ENCODE measurements at regions not wholly inside any gene's neighbourhood (a gene's known extent, or its start where the extent isn't known, plus 50 kb on each side); places are given as distances from the start of the nearest gene placed in this dataset.

- 96% methylated on average over 11 of the region's 17 CpGs for WGBS (ENCODE audit: insufficient coverage)
- ChIA-PET CTCF (no interaction called here), POLR2A (no interaction called here)
- no peak for TF ChIP-seq EZH2 (IDR thresholded peaks at IDR 0.05; ENCODE audit: borderline replicate concordance, insufficient read depth, low read depth, low read length, poor library complexity, severe bottlenecking)
- H3K27ac Mint-ChIP-seq: no peak overlapping the region
- intact Hi-C loops (cut with micrococcal nuclease): no loop called here
- no peak overlapping the region for H3K4me2 ChIP-seq (replicated peaks; ENCODE audit: low read depth, low read length, poor library complexity, severe bottlenecking)
- no peak overlapping the region for H3K27ac ChIP-seq (ENCODE audit: low read length in 2 of 2)
- H3K4me1 ChIP-seq (ENCODE audit: control insufficient read depth in 2 of 2, insufficient read depth in 2 of 2, low read length in 2 of 2): no peaks in the 10 kb centered on the region
- H3K27me3 Mint-ChIP-seq: peaks cover 4% of the 10 kb centered on the region
- no peaks in the 10 kb centered on the region for H3K36me3 ChIP-seq (replicated peaks in 1 of 2; ENCODE audit: control extremely low read depth in 1 of 2, control insufficient read depth in 1 of 2, extremely low read depth in 1 of 2, insufficient read depth in 2 of 2, low read length in 1 of 2)
- ATAC-seq (ENCODE audit: low read depth): no peak
- H3K9ac ChIP-seq (ENCODE audit: low read length): no peak overlapping the region
- H3K79me2 ChIP-seq (ENCODE audit: control insufficient read depth, insufficient read depth, low read length): no peaks in the 10 kb centered on the region
- no peak overlapping the region for H3K4me3 Mint-ChIP-seq
- no peaks in the 10 kb centered on the region for H3K4me1 Mint-ChIP-seq
- DNase-seq: no peak
- no peak overlapping the region for H3K4me3 ChIP-seq (ENCODE audit: control extremely low read depth in 1 of 5, extremely low read depth in 1 of 5, insufficient read depth in 1 of 5, low read depth in 2 of 5, low read length in 4 of 5)
- no peaks in the 10 kb centered on the region for H3K9me3 Mint-ChIP-seq (ENCODE audit: insufficient read depth)
- H3K27me3 ChIP-seq (replicated peaks in 1 of 4; ENCODE audit: control extremely low read depth in 1 of 4, control insufficient read depth in 3 of 4, insufficient read depth in 4 of 4, low read length in 3 of 4): no peaks in the 10 kb centered on the region
- no peaks in the 10 kb centered on the region for H4K20me1 ChIP-seq (ENCODE audit: control insufficient read depth, insufficient read depth, low read length, poor library complexity, severe bottlenecking)
- no peak overlapping the region for H2AFZ ChIP-seq (ENCODE audit: insufficient read depth, low read depth, low read length, poor library complexity, severe bottlenecking)
- no peaks in the 10 kb centered on the region for H3K9me3 ChIP-seq (ENCODE audit: control extremely low read depth in 1 of 3, control insufficient read depth in 2 of 3, insufficient read depth in 1 of 3, low read length in 2 of 3)
These were observed 94.5 kb upstream of the RPS6KA2 start for GRCh38 chr6:166721576-166721975.

DNA sequence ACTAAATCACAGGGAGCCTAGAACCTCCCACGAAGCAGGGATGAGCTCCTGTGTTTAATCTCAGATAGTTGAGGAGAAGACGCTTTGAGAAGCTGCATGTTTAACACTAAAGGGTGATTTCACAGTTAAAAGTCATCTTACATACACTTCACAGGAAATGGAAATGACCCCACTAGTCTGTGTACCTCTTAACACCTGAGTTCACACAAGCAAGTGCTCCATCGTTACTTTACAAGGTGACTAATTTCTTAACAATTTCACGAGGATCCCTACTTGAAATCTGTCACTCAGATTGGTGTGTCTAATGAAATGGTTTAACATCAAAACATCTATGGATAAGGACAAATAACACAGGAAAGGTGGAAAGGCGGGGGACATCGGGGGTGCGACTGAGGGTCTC, 93.8 kb upstream of the RPS6KA2 start:
- no peak for TF ChIP-seq CTCF (IDR thresholded peaks at IDR 0.05)
- no peak for TF ChIP-seq EZH2 (IDR thresholded peaks at IDR 0.05; ENCODE audit: borderline replicate concordance, insufficient read depth, low read depth, low read length, poor library complexity, severe bottlenecking)
- Mint-ChIP-seq H3K27me3 (peaks cover 4% of the 10 kb centered on the region), H3K4me3 (no peak overlapping the region), H3K4me1 (no peaks in the 10 kb centered on the region), H3K27ac (no peak overlapping the region), H3K9me3 (ENCODE audit: insufficient read depth) (no peaks in the 10 kb centered on the region)
- Histone ChIP-seq H3K4me2 (replicated peaks; ENCODE audit: low read depth, low read length, poor library complexity, severe bottlenecking) (no peak overlapping the region), H3K79me2 (ENCODE audit: control insufficient read depth, insufficient read depth, low read length) (no peaks in the 10 kb centered on the region), H3K9me3 (ENCODE audit: control extremely low read depth in 1 of 3, control insufficient read depth in 2 of 3, insufficient read depth in 1 of 3, low read length in 2 of 3) (no peaks in the 10 kb centered on the region), H3K9ac (ENCODE audit: low read length) (no peak overlapping the region), H2AFZ (ENCODE audit: insufficient read depth, low read depth, low read length, poor library complexity, severe bottlenecking) (no peak overlapping the region), H3K4me3 (ENCODE audit: control extremely low read depth in 1 of 5, extremely low read depth in 1 of 5, insufficient read depth in 1 of 5, low read depth in 2 of 5, low read length in 4 of 5) (no peak overlapping the region), H3K27ac (ENCODE audit: low read length in 2 of 2) (no peak overlapping the region), H3K4me1 (ENCODE audit: control insufficient read depth in 2 of 2, insufficient read depth in 2 of 2, low read length in 2 of 2) (no peaks in the 10 kb centered on the region), H3K27me3 (replicated peaks in 1 of 4; ENCODE audit: control extremely low read depth in 1 of 4, control insufficient read depth in 3 of 4, insufficient read depth in 4 of 4, low read length in 3 of 4) (no peaks in the 10 kb centered on the region), H3K36me3 (replicated peaks in 1 of 2; ENCODE audit: control extremely low read depth in 1 of 2, control insufficient read depth in 1 of 2, extremely low read depth in 1 of 2, insufficient read depth in 2 of 2, low read length in 1 of 2) (no peaks in the 10 kb centered on the region), H4K20me1 (ENCODE audit: control insufficient read depth, insufficient read depth, low read length, poor library complexity, severe bottlenecking) (no peaks in the 10 kb centered on the region)
- ATAC-seq (ENCODE audit: low read depth): no peak
- intact Hi-C loops (cut with micrococcal nuclease): no loop called here
- CTCF ChIA-PET: no interaction called here
- POLR2A ChIA-PET: no interaction called here
- DNase-seq: no peak
- 89% methylated on average over 3 of the region's 7 CpGs for WGBS (ENCODE audit: insufficient coverage)

Data from B cell (primary cell).